CD14-positive monocyte (primary cell): ENCODE measurements at regions not wholly inside any gene's neighbourhood (a gene's known extent, or its start where the extent isn't known, plus 50 kb on each side); places are given as distances from the start of the nearest gene placed in this dataset.

Experiments used
- DNase-seq, 3 donors: peaks; one replicate each; pipeline ENCODE4 v3.0.0-alpha.2; 2011 to 2022
- H2AFZ ChIP-seq: 2 replicates; pipeline ENCODE4 v1.6.0; 2012; ENCODE audit warnings: mild to moderate bottlenecking, low read depth, low read length, inconsistent platforms; ENCODE audit not compliant: insufficient read depth, poor library complexity, severe bottlenecking
- H3K27ac ChIP-seq, 2 donors: 1 replicate in 1 of 2; 2 replicates in 1 of 2; pipeline ENCODE4 v1.5.1; 2012 to 2013; ENCODE audit warnings: low read length in 2 of 2, control low read depth in 1 of 2, inconsistent platforms in 1 of 2, low read depth in 1 of 2, mild to moderate bottlenecking in 1 of 2
- H3K27me3 ChIP-seq, 2 donors: one replicate each; pipeline versions ENCODE4 v1.6.0 to v1.6.1; 2011 to 2013; ENCODE audit warnings: low read length in 2 of 2; ENCODE audit not compliant: control insufficient read depth in 2 of 2, insufficient read depth in 2 of 2
- H3K36me3 ChIP-seq, 2 donors: replicated peaks in 1 of 2; 1 replicate in 1 of 2; 2 replicates in 1 of 2; pipeline versions ENCODE4 v1.5.1 to v1.6.1; 2012 to 2013; ENCODE audit warnings: low read length in 2 of 2, control low read depth in 1 of 2, inconsistent platforms in 1 of 2, mild to moderate bottlenecking in 1 of 2; ENCODE audit not compliant: insufficient read depth in 2 of 2, control insufficient read depth in 1 of 2
- H3K4me1 ChIP-seq, 2 donors: 1 replicate in 1 of 2; 2 replicates in 1 of 2; pipeline versions ENCODE4 v1.5.1 to v1.6.1; 2012 to 2013; ENCODE audit warnings: low read length in 2 of 2, control low read depth in 1 of 2, inconsistent platforms in 1 of 2, mild to moderate bottlenecking in 1 of 2, moderate library complexity in 1 of 2; ENCODE audit not compliant: insufficient read depth in 2 of 2, control insufficient read depth in 1 of 2
- H3K4me2 ChIP-seq: replicated peaks from 2 replicates; pipeline ENCODE3; 2012; ENCODE audit warnings: low read length, moderate library complexity, mild to moderate bottlenecking; ENCODE audit not compliant: poor library complexity, severe bottlenecking; ENCODE audit errors: extremely low read depth
- H3K4me3 ChIP-seq, 3 experiments: fragments of 200-600 bp in 1 of 3; sonication (generic) in 1 of 3; replicated peaks in 1 of 3; 1 replicate in 2 of 3; 2 replicates in 1 of 3; pipeline ENCODE4 v1.5.1; 2011 to 2013; ENCODE audit warnings: low read length in 3 of 3, mild to moderate bottlenecking in 3 of 3, control low read depth in 2 of 3, low read depth in 2 of 3, inconsistent platforms in 1 of 3, moderate library complexity in 1 of 3
- H3K79me2 ChIP-seq: 2 replicates; pipeline ENCODE4 v1.6.0; 2012; ENCODE audit warnings: mild to moderate bottlenecking, control low read depth, inconsistent platforms, low read length, moderate library complexity; ENCODE audit not compliant: insufficient read depth
- H3K9ac ChIP-seq: 2 replicates; pipeline ENCODE4 v1.6.0; 2017; ENCODE audit warnings: low read length, mild to moderate bottlenecking; ENCODE audit not compliant: insufficient read depth, poor library complexity, severe bottlenecking
- H3K9me3 ChIP-seq, 2 donors: replicated peaks in 1 of 2; 1 replicate in 1 of 2; 2 replicates in 1 of 2; pipeline versions ENCODE4 v1.5.1 to v1.6.1; 2012 to 2013; ENCODE audit warnings: low read length in 2 of 2, control low read depth in 1 of 2; ENCODE audit not compliant: control insufficient read depth in 1 of 2, insufficient read depth in 1 of 2
- H4K20me1 ChIP-seq: 2 replicates; pipeline ENCODE4 v1.6.0; 2012; ENCODE audit warnings: mild to moderate bottlenecking, low read length, control low read depth, moderate library complexity; ENCODE audit not compliant: insufficient read depth
- H3K27ac Mint-ChIP-seq, 7 donors: one replicate each; pipeline ENCODE4 v1.8.0; 2020; ENCODE audit warnings: mild to moderate bottlenecking in 7 of 7, mixed read lengths in 7 of 7, moderate library complexity in 6 of 7, inconsistent platforms in 2 of 7
- H3K27me3 Mint-ChIP-seq, 3 donors: one replicate each; pipeline ENCODE4 v1.8.0; 2021 to 2022; ENCODE audit warnings: low read depth in 3 of 3, mild to moderate bottlenecking in 3 of 3, mixed read lengths in 3 of 3, moderate library complexity in 3 of 3, inconsistent platforms in 1 of 3
- H3K36me3 Mint-ChIP-seq, 2 donors: one replicate each; pipeline ENCODE4 v1.8.0; 2020; ENCODE audit warnings: mixed read lengths in 2 of 2, inconsistent platforms in 1 of 2, mild to moderate bottlenecking in 1 of 2
- H3K4me1 Mint-ChIP-seq: one replicate; pipeline ENCODE4 v1.8.0; 2020; ENCODE audit warnings: mild to moderate bottlenecking, mixed read lengths
- H3K4me3 Mint-ChIP-seq, 2 donors: one replicate each; pipeline ENCODE4 v1.8.0; 2020; ENCODE audit warnings: mild to moderate bottlenecking in 2 of 2, mixed read lengths in 2 of 2, moderate library complexity in 1 of 2
- H3K9me3 Mint-ChIP-seq, 7 donors: one replicate each; pipeline ENCODE4 v1.8.0; 2020 to 2022; ENCODE audit warnings: mixed read lengths in 7 of 7, mild to moderate bottlenecking in 6 of 7, moderate library complexity in 6 of 7, inconsistent platforms in 2 of 7
- CTCF ChIP-seq: fragments of 200-600 bp; IDR thresholded peaks from one replicate; pipeline ENCODE4 v1.8.0; 2022; ENCODE audit warnings: antibody characterized with exemption, mild to moderate bottlenecking
- WGBS: methylation state at CpG from one replicate; pipeline ENCODE4 v1.1.5; 2013; ENCODE audit warnings: missing lambda C conversion rate; ENCODE audit not compliant: insufficient coverage; 5-methylcytosine and 5-hydroxymethylcytosine counted together
- intact Hi-C, 2 donors: fragments of 100-400 bp; cut with micrococcal nuclease; formaldehyde crosslinking; loops; one replicate each; pipeline versions ENCODE4 v1.15.0 to v1.15.1; 2023

- H3K9me3 ChIP-seq: no peaks in the 10 kb centered on the region
- no peak overlapping the region for H2AFZ ChIP-seq
- H3K4me3 ChIP-seq: no peak overlapping the region
- no peaks in the 10 kb centered on the region for H3K79me2 ChIP-seq
- no peak for TF ChIP-seq CTCF
- H3K9me3 Mint-ChIP-seq: peaks cover 0 to 11% (median 3%) of the 10 kb centered on the region in 7 donors
- intact Hi-C loops: no loop called here
- no peaks in the 10 kb centered on the region for H3K36me3 Mint-ChIP-seq
- H3K9ac ChIP-seq: no peak overlapping the region
- H3K27ac ChIP-seq: no peak overlapping the region
- 0% methylated on average over 1 of the region's 4 CpGs for WGBS
- H3K4me2 ChIP-seq: no peak overlapping the region
- no peaks in the 10 kb centered on the region for H3K4me1 ChIP-seq
- H3K4me1 Mint-ChIP-seq: no peaks in the 10 kb centered on the region
- peaks cover 2 to 4% (median 3%) of the 10 kb centered on the region in 3 donors for H3K27me3 Mint-ChIP-seq
- H3K27ac Mint-ChIP-seq: no peak overlapping the region
- H4K20me1 ChIP-seq: no peaks in the 10 kb centered on the region
- H3K4me3 Mint-ChIP-seq: no peak overlapping the region
- no peaks in the 10 kb centered on the region for H3K27me3 ChIP-seq
- no peaks in the 10 kb centered on the region for H3K36me3 ChIP-seq
- no peak for DNase-seq
These were observed 221.2 kb downstream of the ADRA2A start for GRCh38 chr10:111298031-111298430.

- Histone ChIP-seq H3K79me2 (no peaks in the 10 kb centered on the region), H3K4me2 (no peak overlapping the region), H3K36me3 (no peaks in the 10 kb centered on the region), H3K9ac (no peak overlapping the region), H3K4me3 (no peak overlapping the region), H2AFZ (no peak overlapping the region), H3K27ac (no peak overlapping the region), H3K4me1 (no peaks in the 10 kb centered on the region), H4K20me1 (no peaks in the 10 kb centered on the region), H3K27me3 (no peaks in the 10 kb centered on the region), H3K9me3 (no peaks in the 10 kb centered on the region)
- Mint-ChIP-seq H3K4me3 (no peak overlapping the region), H3K27me3 (peaks cover 2 to 4% (median 3%) of the 10 kb centered on the region in 3 donors), H3K4me1 (no peaks in the 10 kb centered on the region), H3K9me3 (peaks cover 0 to 11% (median 3%) of the 10 kb centered on the region in 7 donors), H3K36me3 (no peaks in the 10 kb centered on the region), H3K27ac (no peak overlapping the region)
- TF ChIP-seq CTCF: no peak
- DNase-seq: no peak
- intact Hi-C loops: no loop called here
- no CpG with 5 or more reads among the region's 2 CpGs for whole genome bisulfite sequencing
These were observed 222.2 kb downstream of the ADRA2A start for GRCh38 chr10:111299037-111299436.
